HepG2 (cell line): ENCODE measurements at regions not wholly inside any gene's neighbourhood (a gene's known extent, or its start where the extent isn't known, plus 50 kb on each side); places are given as distances from the start of the nearest gene placed in this dataset.

Source experiments
- ATAC-seq: fragments of 200-7000 bp; cut with Tn5 transposase; 3 replicates; pipeline ENCODE4 v1.9.1; 2020; ENCODE audit warnings: mild to moderate bottlenecking, moderate library complexity
- BruUV-seq: library from RNA; stranded (reverse); fragments of 400-500 nt; replicated peaks from 2 replicates; lab custom pipeline; 2021; lab: Mats Ljungman, UMichigan
- CTCF ChIA-PET: fragments of 300-600 bp; formaldehyde crosslinking; extraction: SDS; loops from one replicate; lab custom pipeline; 2021; ENCODE audit warnings: low total read pairs, inconsistent platforms, low intra/inter-chr PET ratio; lab: Yijun Ruan, JAX
- POLR2A ChIA-PET: fragments of 350-600 bp; sonication (Branson Sonifier 250); formaldehyde crosslinking; loops from one replicate; lab custom pipeline; 2020; ENCODE audit warnings: antibody characterized with exemption, inconsistent platforms; lab: Yijun Ruan, JAX
- DNase-seq: peaks from one replicate; pipeline ENCODE4 v3.0.0-alpha.2; 2015; ENCODE audit warnings: low spot score
- FAIRE-seq: peaks from 3 replicates; lab custom pipeline; 2011; peaks lifted over from hg19 to GRCh38; lab: Jason Lieb, UNC
- H2AFZ ChIP-seq: one replicate; pipeline ENCODE4 v1.6.1; 2011; ENCODE audit warnings: low read length, inconsistent platforms
- H3K27ac ChIP-seq: fragments of 300-600 bp; 3 replicates; pipeline ENCODE4 v1.8.0; 2011; ENCODE audit warnings: mixed run types, mild to moderate bottlenecking, mixed read lengths, low read length, inconsistent platforms; ENCODE audit not compliant: insufficient read depth; ENCODE audit errors: extremely low read length
- H3K27me3 ChIP-seq, 2 experiments: fragments of 200-600 bp in 1 of 2; 2 replicates in 1 of 2; 3 replicates in 1 of 2; pipeline versions ENCODE4 v1.6.0 to v1.8.0; 2011; ENCODE audit warnings: low read length in 2 of 2, mild to moderate bottlenecking in 2 of 2, moderate library complexity in 2 of 2, inconsistent platforms in 1 of 2; ENCODE audit not compliant: insufficient read depth in 2 of 2, control insufficient read depth in 1 of 2
- H3K36me3 ChIP-seq, 2 experiments: fragments of 200-600 bp in 1 of 2; replicated peaks in 1 of 2; 2 replicates in 1 of 2; 3 replicates in 1 of 2; pipeline versions ENCODE4 v1.5.1 to v1.8.0; 2011; ENCODE audit warnings: low read length in 2 of 2, inconsistent platforms in 1 of 2; ENCODE audit not compliant: insufficient read depth in 2 of 2, control insufficient read depth in 1 of 2
- H3K4me1 ChIP-seq: 2 replicates; pipeline ENCODE4 v1.5.1; 2012; ENCODE audit warnings: low read length, inconsistent platforms; ENCODE audit not compliant: insufficient read depth
- H3K4me2 ChIP-seq: 2 replicates; pipeline ENCODE4 v1.6.0; 2011; ENCODE audit warnings: low read depth, low read length, inconsistent platforms
- H3K4me3 ChIP-seq, 3 experiments: fragments of 200-600 bp in 1 of 3; sonication (generic), shearing (Covaris generic) in 1 of 3; replicated peaks in 1 of 3; 2 replicates each; pipeline ENCODE4 v1.5.1; 2011 to 2016; ENCODE audit warnings: low read length in 3 of 3, inconsistent platforms in 2 of 3, low read depth in 2 of 3, mild to moderate bottlenecking in 2 of 3, control low read depth in 1 of 3, mixed read lengths in 1 of 3; ENCODE audit not compliant: insufficient read depth in 1 of 3
- H3K79me2 ChIP-seq: one replicate; pipeline ENCODE4 v1.6.1; 2011; ENCODE audit warnings: low read length, inconsistent platforms; ENCODE audit not compliant: insufficient read depth
- H3K9ac ChIP-seq: 2 replicates; pipeline ENCODE4 v1.6.0; 2011; ENCODE audit warnings: mild to moderate bottlenecking, low read depth, low read length, inconsistent platforms; ENCODE audit not compliant: insufficient read depth
- H3K9me3 ChIP-seq: 2 replicates; pipeline ENCODE4 v1.5.1; 2012; ENCODE audit warnings: mild to moderate bottlenecking, low read length
- H4K20me1 ChIP-seq: 2 replicates; pipeline ENCODE4 v1.6.0; 2011; ENCODE audit warnings: inconsistent platforms, mild to moderate bottlenecking, low read length, moderate library complexity; ENCODE audit not compliant: insufficient read depth
- CEBPG ChIP-seq: IDR thresholded peaks from 2 replicates; pipeline ENCODE4 v1.6.1; 2016
- ETS1 ChIP-seq: sonication (generic); formaldehyde crosslinking; IDR thresholded peaks from 2 replicates; pipeline ENCODE4 v1.4.0; 2020; ENCODE audit warnings: missing genetic modification reagents
- FOXC1 ChIP-seq: sonication (generic); formaldehyde crosslinking; IDR thresholded peaks from 2 replicates; pipeline ENCODE4 v1.8.0; 2022; ENCODE audit warnings: mild to moderate bottlenecking, missing genetic modification reagents, borderline replicate concordance
- IRX3 ChIP-seq: sonication (generic); formaldehyde crosslinking; IDR thresholded peaks from 2 replicates; pipeline ENCODE4 v1.8.1; 2023; ENCODE audit warnings: mild to moderate bottlenecking, low read depth, missing genetic modification reagents, borderline replicate concordance
- MXD4 ChIP-seq: IDR thresholded peaks from 2 replicates; pipeline ENCODE4 v1.6.1; 2016; ENCODE audit warnings: mild to moderate bottlenecking, missing biosample characterization, missing genetic modification reagents
- PBX2 ChIP-seq: IDR thresholded peaks from 2 replicates; pipeline ENCODE4 v1.6.1; 2016; ENCODE audit warnings: control low read depth
- ZFP36L2 ChIP-seq: sonication (generic); formaldehyde crosslinking; IDR thresholded peaks from 2 replicates; pipeline ENCODE4 v1.4.0; 2020; ENCODE audit warnings: missing genetic modification reagents
- ZGPAT ChIP-seq: IDR thresholded peaks from 2 replicates; pipeline ENCODE4 v1.6.1; 2016; ENCODE audit warnings: mild to moderate bottlenecking
- ZMYM2 ChIP-seq: sonication (generic); formaldehyde crosslinking; IDR thresholded peaks from 2 replicates; pipeline ENCODE4 v1.8.0; 2022; ENCODE audit warnings: mild to moderate bottlenecking, missing genetic modification reagents
- ZMYM3 ChIP-seq: sonication (generic); formaldehyde crosslinking; IDR thresholded peaks from 2 replicates; pipeline ENCODE4 v1.5.1; 2020; ENCODE audit warnings: mild to moderate bottlenecking, missing genetic modification reagents
- ZNF142 ChIP-seq: sonication (generic); formaldehyde crosslinking; IDR thresholded peaks from 2 replicates; pipeline ENCODE4 v1.4.0; 2020; ENCODE audit warnings: missing genetic modification reagents
- ZNF230 ChIP-seq: sonication (generic); formaldehyde crosslinking; IDR thresholded peaks from 2 replicates; pipeline ENCODE4 v1.4.0; 2020; ENCODE audit warnings: mild to moderate bottlenecking, missing genetic modification reagents
- ZNF326 ChIP-seq: sonication (generic); formaldehyde crosslinking; IDR thresholded peaks from 2 replicates; pipeline ENCODE4 v1.4.0; 2020; ENCODE audit warnings: missing genetic modification reagents, borderline replicate concordance
- ZNF616 ChIP-seq: sonication (generic); formaldehyde crosslinking; IDR thresholded peaks from 2 replicates; pipeline ENCODE4 v1.5.0; 2020; ENCODE audit warnings: low read depth, mild to moderate bottlenecking, missing genetic modification reagents
- ZNF782 ChIP-seq: sonication (generic); formaldehyde crosslinking; IDR thresholded peaks from 2 replicates; pipeline ENCODE4 v1.4.0; 2020; ENCODE audit warnings: missing genetic modification reagents, mild to moderate bottlenecking, borderline replicate concordance
- WGBS: methylation state at CpG from one replicate; pipeline ENCODE4 v1.1.6; 2017; ENCODE audit warnings: low lambda C conversion rate; 5-methylcytosine and 5-hydroxymethylcytosine counted together
- in situ Hi-C: cut with HindIII; loops from 2 replicates; pipeline ENCODE4 v1.10.0; 2017; ENCODE audit warnings: low pct_unique_long_range_greater_than_20kb; ENCODE audit not compliant: extremely low pct_ligation_motif_present
- intact Hi-C: fragments of 100-400 bp; cut with micrococcal nuclease; formaldehyde crosslinking; loops from one replicate; pipeline ENCODE4 v1.10.0; 2022; ENCODE audit not compliant: unreplicated experiment

- Histone ChIP-seq H3K36me3 (no peaks in the 10 kb centered on the region), H3K27me3 (peaks cover 1 to 14% of the 10 kb centered on the region in 2 experiments; a peak in 4 of 5 replicates), H3K79me2 (no peaks in the 10 kb centered on the region), H3K4me2 (no peak overlapping the region), H3K27ac (no peak overlapping the region), H3K9me3 (no peaks in the 10 kb centered on the region), H3K4me3 (no peak overlapping the region), H4K20me1 (no peaks in the 10 kb centered on the region), H3K4me1 (no peaks in the 10 kb centered on the region), H2AFZ (no peak overlapping the region), H3K9ac (no peak overlapping the region)
- ChIA-PET POLR2A (no interaction called here), CTCF (no interaction called here)
- intact Hi-C loops (no loop called here), in situ Hi-C loops (no loop called here)
- 42% methylated on average over 20 of the region's 27 CpGs for WGBS
- FAIRE-seq (no peak), DNase-seq (no peak), ATAC-seq (no peak)
- no TSS peak for BruUV-seq
- TF ChIP-seq ETS1 (CRISPR knock-in tag): no peak
- TF ChIP-seq ZFP36L2 (CRISPR knock-in tag): no peak
- TF ChIP-seq ZGPAT: no peak
- no peak for TF ChIP-seq ZNF782 (CRISPR knock-in tag)
- TF ChIP-seq ZMYM2: no peak
- TF ChIP-seq ZNF616 (CRISPR knock-in tag): no peak
- TF ChIP-seq ZNF142: no peak
- TF ChIP-seq MXD4 (CRISPR knock-in tag): no peak
- TF ChIP-seq ZNF326 (CRISPR knock-in tag): no peak
- TF ChIP-seq PBX2: no peak
- no peak for TF ChIP-seq ZNF230 (CRISPR knock-in tag)
- no peak for TF ChIP-seq ZMYM3
- TF ChIP-seq IRX3 (CRISPR knock-in tag): no peak
- no peak for TF ChIP-seq FOXC1
- TF ChIP-seq CEBPG (CRISPR knock-in tag): no peak
These were observed 63.3 kb upstream of the CCDC160 start for GRCh38 chrX:134173541-134174272.
